ENCODE measurements at regions not wholly inside any gene's neighbourhood (a gene's known extent, or its start where the extent isn't known, plus 50 kb on each side); places are given as distances from the start of the nearest gene placed in this dataset.

DNA sequence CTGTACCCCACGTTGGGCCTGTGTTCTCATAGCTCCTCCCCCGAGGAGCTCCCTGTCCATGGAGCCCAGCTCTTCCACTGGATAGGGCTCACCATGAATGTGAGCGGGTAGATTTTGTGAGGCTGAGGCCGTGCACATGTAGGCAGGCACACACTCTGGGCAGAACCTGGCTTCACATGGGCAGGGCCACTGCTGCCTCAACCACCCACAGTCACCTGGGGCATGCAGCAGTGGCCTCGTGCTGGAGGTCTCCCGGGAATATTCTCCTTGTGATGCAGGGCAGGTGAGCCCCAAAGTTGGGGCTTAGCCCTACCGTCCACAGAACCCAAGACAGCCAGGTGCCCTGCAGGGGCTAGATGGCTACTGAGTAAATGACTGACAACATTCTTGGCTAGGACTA is 116.6 kb downstream of the TMEM130 start:
- H3K4me2 ChIP-seq (ENCODE audit: insufficient read depth, insufficient read length, low read length), result no peak overlapping the region
- WGBS (ENCODE audit: extremely low coverage, insufficient read length, low lambda C conversion rate), result no CpG with 5 or more reads among the region's 7 CpGs
- no peak overlapping the region for H3K23ac ChIP-seq (ENCODE audit: insufficient read length, low read depth, low read length)
- H3K14ac ChIP-seq (ENCODE audit: insufficient read depth, low read length), result no peak overlapping the region
- no peak overlapping the region for H2AK5ac ChIP-seq (ENCODE audit: insufficient read length, low read length)
- Mint-ChIP-seq H3K27ac (peak overlapping the region in 1 of 3 experiments; percentile 57; a peak in 1 of 7 replicates), H3K9me3 (no peaks in the 10 kb centered on the region), H3K27me3 (ENCODE audit: low read depth) (peaks cover 6% of the 10 kb centered on the region), H3K4me3 (no peak overlapping the region), H3K4me1 (peaks cover 2 to 12% of the 10 kb centered on the region in 2 experiments; a peak in 3 of 4 replicates), H3K36me3 (ENCODE audit: insufficient read depth in 1 of 3, low read depth in 3 of 3) (no peaks in the 10 kb centered on the region)
- no peak overlapping the region for H2BK15ac ChIP-seq (ENCODE audit: low read depth, low read length)
- DNase-seq, result no peak
- H3K79me2 ChIP-seq (ENCODE audit: insufficient read depth, low read length), result no peaks in the 10 kb centered on the region
- no peak overlapping the region for H2AFZ ChIP-seq (ENCODE audit: low read length)
- H3T11ph ChIP-seq (ENCODE audit: low read length), result no peak overlapping the region
- H4K8ac ChIP-seq (replicated peaks; ENCODE audit: insufficient read length, low read depth, low read length), result no peak overlapping the region
- no peak overlapping the region for H3K27ac ChIP-seq (ENCODE audit: insufficient read length, low read depth, low read length)
- no peak for TF ChIP-seq CTCF (conservative IDR thresholded peaks at IDR 0.05)
- no peak overlapping the region for H3K18ac ChIP-seq (ENCODE audit: insufficient read length, low read depth, low read length)
- H3K4me1 ChIP-seq (ENCODE audit: insufficient read depth, low read length), result no peaks in the 10 kb centered on the region
- H3K27me3 ChIP-seq (ENCODE audit: insufficient read depth, low read length), result no peaks in the 10 kb centered on the region
- H3K56ac ChIP-seq (ENCODE audit: insufficient read length, low read depth, low read length), result no peak overlapping the region
- H3K9me3 ChIP-seq (ENCODE audit: control insufficient read depth, low read depth, low read length), result no peaks in the 10 kb centered on the region
- no peaks in the 10 kb centered on the region for H3K23me2 ChIP-seq (ENCODE audit: insufficient read length, low read depth, low read length, poor library complexity, severe bottlenecking)
- no peak overlapping the region for H2BK12ac ChIP-seq (ENCODE audit: insufficient read length, low read depth, low read length)
- no peak overlapping the region for H3K9ac ChIP-seq (ENCODE audit: extremely low read depth, insufficient read length, low read length)
- H2BK120ac ChIP-seq (ENCODE audit: low read depth, low read length, poor library complexity, severe bottlenecking), result no peak overlapping the region
- H3K4ac ChIP-seq (ENCODE audit: low read depth, low read length), result no peak overlapping the region
- H4K91ac ChIP-seq (ENCODE audit: insufficient read length, low read depth, low read length), result no peak overlapping the region
- no peaks in the 10 kb centered on the region for H3K79me1 ChIP-seq (ENCODE audit: insufficient read depth, low read depth, low read length, poor library complexity, severe bottlenecking)
- no peak overlapping the region for H4K5ac ChIP-seq (ENCODE audit: insufficient read length, low read depth, low read length)
- H4K20me1 ChIP-seq (ENCODE audit: control insufficient read depth, insufficient read depth, insufficient read length), result no peaks in the 10 kb centered on the region
- H2BK20ac ChIP-seq (ENCODE audit: low read depth, low read length, poor library complexity, severe bottlenecking), result no peak overlapping the region
- H2BK5ac ChIP-seq (ENCODE audit: insufficient read length, low read length), result no peak overlapping the region

Data from H9 (cell line).